ENCODE measurements at regions not wholly inside any gene's neighbourhood (a gene's known extent, or its start where the extent isn't known, plus 50 kb on each side); places are given as distances from the start of the nearest gene placed in this dataset.
"Not testable (repeated sequence)": the region's sequence is repeated elsewhere in the genome, so short reads cannot be mapped to it uniquely, and the experiment has no call there.

GRCh38 chr3:86887876-86888275 is 103.1 kb downstream of the VGLL3 start:
- peaks cover 0 to 3% of the 10 kb centered on the region in 2 donors for H3K9me3 Mint-ChIP-seq
- no peak overlapping the region for H3K4me3 Mint-ChIP-seq
- H3K36me3 Mint-ChIP-seq (ENCODE audit: insufficient read depth in 2 of 2), result no peaks in the 10 kb centered on the region
- H3K27me3 Mint-ChIP-seq (ENCODE audit: low read depth), result no peaks in the 10 kb centered on the region
- ATAC-seq (replicated peaks in 1 of 2), result no peak
- H3K4me1 Mint-ChIP-seq (ENCODE audit: low read depth), result no peaks in the 10 kb centered on the region
- H3K27ac Mint-ChIP-seq, result no peak overlapping the region
- DNase-seq, result no peak

- H3K9me3 Mint-ChIP-seq, result peaks cover 2 to 5% of the 10 kb centered on the region in 2 donors
- no peaks in the 10 kb centered on the region for H3K36me3 Mint-ChIP-seq (ENCODE audit: insufficient read depth in 2 of 2)
- no peak for ATAC-seq (replicated peaks in 1 of 2)
These were observed 110.9 kb downstream of the VGLL3 start for GRCh38 chr3:86880066-86880465.

DNA sequence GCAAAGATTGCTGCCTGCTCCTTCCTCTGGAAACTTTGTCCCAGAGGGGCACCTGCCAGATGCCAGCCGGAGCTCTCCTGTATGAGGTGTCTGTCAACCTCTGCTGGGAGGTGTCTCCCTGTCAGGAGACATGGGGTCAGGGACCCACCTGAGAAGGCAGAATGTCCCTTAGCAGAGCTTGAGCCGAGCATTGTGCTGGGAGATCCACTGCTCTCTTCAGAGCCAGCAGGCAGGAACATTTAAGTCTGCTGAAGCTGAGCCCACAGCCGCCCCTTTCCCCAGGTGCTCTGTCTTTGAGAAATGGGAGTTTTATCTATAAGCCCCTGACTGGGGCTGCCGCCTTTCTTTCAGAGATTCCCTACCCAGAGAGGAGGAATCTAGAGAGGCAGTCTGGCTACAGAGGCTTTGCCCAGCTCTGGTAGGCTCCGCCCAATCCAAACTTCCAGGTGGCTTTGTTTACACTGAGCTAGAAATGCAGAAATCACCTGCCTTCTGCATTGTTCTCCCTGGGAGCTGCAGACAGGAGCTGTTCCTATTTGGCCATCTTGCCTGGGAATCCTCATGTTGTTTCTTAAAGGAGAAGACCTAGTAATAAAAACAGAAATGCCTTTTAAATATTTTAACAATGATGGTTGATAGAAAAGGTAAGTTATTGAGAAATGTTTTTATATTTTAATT is 114.3 kb downstream of the VGLL3 start:
- not testable (repeated sequence) for H3K27me3 Mint-ChIP-seq (ENCODE audit: low read depth); ATAC-seq (replicated peaks in 1 of 2); H3K4me3 Mint-ChIP-seq; H3K4me1 Mint-ChIP-seq (ENCODE audit: low read depth); H3K36me3 Mint-ChIP-seq (ENCODE audit: insufficient read depth in 2 of 2); H3K27ac Mint-ChIP-seq; DNase-seq
- peaks cover 9 to 10% of the 10 kb centered on the region in 2 donors for H3K9me3 Mint-ChIP-seq

More at GRCh38 chr3:86880066-86880465, 110.9 kb downstream of the VGLL3 start:
- Mint-ChIP-seq H3K4me3 (no peak overlapping the region), H3K27me3 (ENCODE audit: low read depth) (no peaks in the 10 kb centered on the region), H3K4me1 (ENCODE audit: low read depth) (no peaks in the 10 kb centered on the region), H3K27ac (no peak overlapping the region)
- no peak for DNase-seq

GRCh38 chr3:86874790-86875189 is 116.2 kb downstream of the VGLL3 start:
- not testable (repeated sequence) for ATAC-seq (replicated peaks in 1 of 2); H3K4me3 Mint-ChIP-seq; H3K4me1 Mint-ChIP-seq (ENCODE audit: low read depth); DNase-seq; H3K27me3 Mint-ChIP-seq (ENCODE audit: low read depth); H3K36me3 Mint-ChIP-seq (ENCODE audit: insufficient read depth in 2 of 2); H3K27ac Mint-ChIP-seq
- H3K9me3 Mint-ChIP-seq, result peaks cover 9 to 10% of the 10 kb centered on the region in 2 donors

DNA sequence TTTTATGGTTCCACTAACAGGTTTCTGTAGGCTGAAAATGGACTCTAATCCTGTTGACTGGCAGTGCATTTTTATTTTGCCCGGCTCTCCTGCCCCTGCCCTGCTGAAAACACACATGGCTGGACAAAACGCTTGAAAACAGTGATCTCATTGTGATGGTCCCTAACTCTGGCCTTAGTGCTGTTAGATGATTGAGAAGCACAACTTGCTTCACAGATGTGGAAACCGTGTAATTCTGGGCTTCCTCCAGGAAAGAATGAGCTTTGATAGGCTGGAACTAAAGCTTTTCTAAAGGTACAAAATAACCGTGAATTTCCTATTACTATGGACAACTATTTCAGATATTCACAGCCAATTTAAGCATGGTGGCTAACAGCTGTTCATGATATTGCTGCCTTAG is 121.4 kb downstream of the VGLL3 start:
- Mint-ChIP-seq H3K9me3 (peaks cover 6 to 9% of the 10 kb centered on the region in 2 donors), H3K4me3 (no peak overlapping the region), H3K4me1 (ENCODE audit: low read depth) (no peaks in the 10 kb centered on the region), H3K36me3 (ENCODE audit: insufficient read depth in 2 of 2) (peaks cover 0 to 1% of the 10 kb centered on the region in 2 donors), H3K27me3 (ENCODE audit: low read depth) (no peaks in the 10 kb centered on the region), H3K27ac (no peak overlapping the region)
- DNase-seq (no peak), ATAC-seq (replicated peaks in 1 of 2) (no peak)

- no peaks in the 10 kb centered on the region for H3K36me3 Mint-ChIP-seq (ENCODE audit: insufficient read depth in 2 of 2)
- no peak overlapping the region for H3K27ac Mint-ChIP-seq
- H3K27me3 Mint-ChIP-seq (ENCODE audit: low read depth), result no peaks in the 10 kb centered on the region
- H3K4me1 Mint-ChIP-seq (ENCODE audit: low read depth), result no peaks in the 10 kb centered on the region
- no peak overlapping the region for H3K4me3 Mint-ChIP-seq
- DNase-seq (no peak), ATAC-seq (replicated peaks in 1 of 2) (no peak)
- peaks cover 1 to 9% of the 10 kb centered on the region in 2 donors for H3K9me3 Mint-ChIP-seq
These were observed 123.0 kb downstream of the VGLL3 start for GRCh38 chr3:86867982-86868381.

DNA sequence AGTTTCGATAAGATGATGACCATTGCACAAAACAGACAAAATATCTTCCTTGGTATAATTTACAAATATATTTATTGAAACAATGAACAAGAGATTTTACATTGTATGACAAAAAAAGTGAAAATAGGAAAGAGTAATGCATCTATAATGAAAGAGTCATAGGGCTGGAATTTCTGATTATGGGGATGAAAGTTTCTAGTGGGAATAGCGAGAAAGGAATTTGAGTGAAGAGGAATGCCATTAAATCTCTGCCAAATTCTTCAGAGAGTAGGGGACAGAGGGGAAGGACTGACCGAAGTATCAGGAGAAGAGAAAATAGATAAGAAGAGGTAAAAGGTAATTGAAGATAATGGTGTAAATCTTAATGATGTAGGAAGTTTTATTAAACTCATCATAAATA is 125.4 kb downstream of the VGLL3 start:
- no peaks in the 10 kb centered on the region for H3K27me3 Mint-ChIP-seq (ENCODE audit: low read depth)
- peaks cover 1 to 9% of the 10 kb centered on the region in 2 donors for H3K9me3 Mint-ChIP-seq

GRCh38 chr3:86856711-86857110 is 134.2 kb downstream of the VGLL3 start:
- Mint-ChIP-seq H3K4me3 (no peak overlapping the region), H3K4me1 (ENCODE audit: low read depth) (no peaks in the 10 kb centered on the region), H3K36me3 (ENCODE audit: insufficient read depth in 2 of 2) (no peaks in the 10 kb centered on the region), H3K9me3 (no peaks in the 10 kb centered on the region), H3K27me3 (ENCODE audit: low read depth) (no peaks in the 10 kb centered on the region), H3K27ac (no peak overlapping the region)
- DNase-seq, result no peak
- ATAC-seq (replicated peaks in 1 of 2), result no peak

More for the DNA sequence above, 125.4 kb downstream of the VGLL3 start:
- no peak overlapping the region for H3K27ac Mint-ChIP-seq
- no peaks in the 10 kb centered on the region for H3K4me1 Mint-ChIP-seq (ENCODE audit: low read depth)
- H3K4me3 Mint-ChIP-seq, result no peak overlapping the region
- no peak for DNase-seq
- ATAC-seq (replicated peaks in 1 of 2), result no peak
- no peaks in the 10 kb centered on the region for H3K36me3 Mint-ChIP-seq (ENCODE audit: insufficient read depth in 2 of 2)

DNA sequence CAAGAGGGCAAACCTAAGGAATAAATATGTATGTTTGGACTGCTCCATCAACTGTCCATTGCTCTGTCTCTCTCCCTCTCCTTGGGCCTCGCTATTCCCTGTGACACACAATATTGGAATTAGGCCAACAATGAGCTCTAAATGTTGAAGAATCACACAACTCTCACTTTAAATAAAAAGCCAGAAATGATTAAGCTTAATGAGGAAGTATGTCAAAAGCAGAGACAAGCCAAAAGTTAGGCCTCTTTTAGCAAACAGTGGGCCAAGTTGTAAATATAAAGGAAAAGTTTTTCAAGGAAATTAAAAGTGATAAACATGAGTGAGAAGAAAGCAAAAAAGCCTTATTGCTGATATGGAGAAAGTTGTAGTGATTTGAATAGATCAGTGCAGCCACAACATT is 141.0 kb downstream of the VGLL3 start:
- no peaks in the 10 kb centered on the region for H3K27me3 Mint-ChIP-seq (ENCODE audit: low read depth)
- no peaks in the 10 kb centered on the region for H3K9me3 Mint-ChIP-seq
- no peak overlapping the region for H3K27ac Mint-ChIP-seq
- H3K4me3 Mint-ChIP-seq, result no peak overlapping the region
- H3K4me1 Mint-ChIP-seq (ENCODE audit: low read depth), result no peaks in the 10 kb centered on the region
- no peak for DNase-seq
- no peak for ATAC-seq (replicated peaks in 1 of 2)
- H3K36me3 Mint-ChIP-seq (ENCODE audit: insufficient read depth in 2 of 2), result no peaks in the 10 kb centered on the region

DNA sequence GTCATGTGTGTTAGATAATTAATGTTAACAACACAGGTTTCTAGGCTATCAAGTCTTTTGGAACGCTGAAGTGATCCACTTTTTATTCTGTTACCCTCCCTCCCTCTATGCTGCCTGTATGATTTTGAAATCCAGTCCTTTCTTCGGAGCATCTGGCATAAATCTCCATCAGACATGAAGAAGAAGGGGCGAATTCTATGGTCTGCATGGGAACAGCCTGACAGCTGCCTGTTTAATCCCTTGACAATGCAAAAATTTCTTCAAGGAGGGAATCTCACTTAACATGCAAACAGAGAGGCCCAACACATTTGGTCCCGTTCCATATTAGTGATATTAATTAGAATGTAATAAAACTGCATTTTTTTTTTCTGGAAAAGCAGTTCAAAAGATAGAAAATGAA is 145.2 kb downstream of the VGLL3 start:
- Mint-ChIP-seq H3K27me3 (ENCODE audit: low read depth) (no peaks in the 10 kb centered on the region), H3K36me3 (ENCODE audit: insufficient read depth in 2 of 2) (no peaks in the 10 kb centered on the region), H3K9me3 (no peaks in the 10 kb centered on the region), H3K4me1 (ENCODE audit: low read depth) (no peaks in the 10 kb centered on the region), H3K4me3 (no peak overlapping the region), H3K27ac (no peak overlapping the region)
- ATAC-seq (replicated peaks in 1 of 2) (no peak), DNase-seq (no peak)

DNA sequence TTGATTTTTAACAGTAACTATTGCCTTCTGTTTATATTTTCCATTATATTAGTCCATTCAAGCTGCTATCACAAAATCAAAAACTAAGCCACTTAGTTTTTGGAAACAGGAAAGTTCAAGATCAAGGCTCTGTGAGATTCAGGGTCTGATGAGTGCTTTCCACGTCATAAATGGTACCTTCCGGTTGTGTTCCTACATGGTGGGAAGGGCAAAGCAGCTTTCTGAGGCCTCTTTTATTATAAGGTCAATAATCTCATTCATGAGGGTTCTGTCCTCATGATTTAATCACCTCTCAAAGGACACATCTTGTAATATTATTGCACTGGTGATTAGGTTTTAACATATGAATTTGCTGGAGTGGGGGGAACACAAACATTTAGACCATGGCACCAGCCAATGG is 152.0 kb downstream of the VGLL3 start:
- H3K27ac Mint-ChIP-seq, result no peak overlapping the region
- H3K9me3 Mint-ChIP-seq, result no peaks in the 10 kb centered on the region
- H3K4me1 Mint-ChIP-seq (ENCODE audit: low read depth), result no peaks in the 10 kb centered on the region
- no peak for DNase-seq
- H3K36me3 Mint-ChIP-seq (ENCODE audit: insufficient read depth in 2 of 2), result no peaks in the 10 kb centered on the region
- ATAC-seq (replicated peaks in 1 of 2), result no peak
- H3K4me3 Mint-ChIP-seq, result no peak overlapping the region
- no peaks in the 10 kb centered on the region for H3K27me3 Mint-ChIP-seq (ENCODE audit: low read depth)

- ATAC-seq (replicated peaks in 1 of 2) (no peak), DNase-seq (no peak)
- peak overlapping the region; percentile 30 for H3K27ac Mint-ChIP-seq
- H3K4me3 Mint-ChIP-seq, result no peak overlapping the region
- H3K4me1 Mint-ChIP-seq (ENCODE audit: low read depth), result no peaks in the 10 kb centered on the region
- H3K9me3 Mint-ChIP-seq, result no peaks in the 10 kb centered on the region
- H3K36me3 Mint-ChIP-seq (ENCODE audit: insufficient read depth in 2 of 2), result no peaks in the 10 kb centered on the region
- no peaks in the 10 kb centered on the region for H3K27me3 Mint-ChIP-seq (ENCODE audit: low read depth)
These were observed 153.1 kb downstream of the VGLL3 start for GRCh38 chr3:86837871-86838270.

GRCh38 chr3:86830566-86830965 is 160.4 kb downstream of the VGLL3 start:
- ATAC-seq (replicated peaks in 1 of 2), result no peak
- peaks cover 4 to 6% of the 10 kb centered on the region in 2 donors for H3K9me3 Mint-ChIP-seq
- no peaks in the 10 kb centered on the region for H3K4me1 Mint-ChIP-seq (ENCODE audit: low read depth)
- H3K36me3 Mint-ChIP-seq (ENCODE audit: insufficient read depth in 2 of 2), result no peaks in the 10 kb centered on the region
- H3K27me3 Mint-ChIP-seq (ENCODE audit: low read depth), result no peaks in the 10 kb centered on the region
- no peak for DNase-seq
- H3K27ac Mint-ChIP-seq, result no peak overlapping the region
- H3K4me3 Mint-ChIP-seq, result no peak overlapping the region

- DNase-seq (no peak), ATAC-seq (replicated peaks in 1 of 2) (no peak)
- Mint-ChIP-seq H3K27ac (no peak overlapping the region), H3K36me3 (ENCODE audit: insufficient read depth in 2 of 2) (no peaks in the 10 kb centered on the region), H3K4me1 (ENCODE audit: low read depth) (no peaks in the 10 kb centered on the region), H3K27me3 (ENCODE audit: low read depth) (no peaks in the 10 kb centered on the region), H3K9me3 (peaks cover 4 to 6% of the 10 kb centered on the region in 2 donors), H3K4me3 (no peak overlapping the region)
These were observed 162.2 kb downstream of the VGLL3 start for GRCh38 chr3:86828751-86829150.
